ENCODE measurements at regions not wholly inside any gene's neighbourhood (a gene's known extent, or its start where the extent isn't known, plus 50 kb on each side); places are given as distances from the start of the nearest gene placed in this dataset.
"Not testable (repeated sequence)": the region's sequence is repeated elsewhere in the genome, so short reads cannot be mapped to it uniquely, and the experiment has no call there.

DNA sequence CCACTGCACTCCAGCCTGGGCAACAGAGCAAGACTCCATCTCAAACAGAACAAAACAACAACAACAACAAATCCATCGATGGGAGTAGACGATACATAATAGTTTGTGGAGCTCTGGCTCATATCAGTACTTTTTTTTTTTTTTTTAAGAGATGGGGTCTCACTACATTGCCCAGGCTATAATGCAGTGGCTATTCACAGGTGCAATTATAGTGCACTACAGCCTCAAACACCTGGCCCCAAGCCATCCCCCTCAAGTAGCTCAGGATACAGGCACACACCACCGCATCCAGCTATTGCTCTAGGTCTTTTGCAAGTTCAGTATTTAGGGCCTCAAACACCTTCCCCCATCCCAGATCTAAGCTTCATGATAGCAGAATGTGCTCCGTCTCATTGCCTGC is 110.6 kb downstream of the KATNIP start:
- H3K36me3 ChIP-seq, result peaks cover 0 to 23% (median 9%) of the 10 kb centered on the region in 4 donors
- no peaks in the 10 kb centered on the region for H3K27me3 ChIP-seq
- no peaks in the 10 kb centered on the region for H3K9me3 ChIP-seq
- H3K27ac ChIP-seq (replicated peaks in 1 of 4), result no peak overlapping the region
- no peak overlapping the region for H3K4me3 ChIP-seq
- no peaks in the 10 kb centered on the region for H3K4me1 ChIP-seq
- TF ChIP-seq POLR2AphosphoS5 (IDR thresholded peaks at IDR 0.05) (no peak), POLR2A (IDR thresholded peaks at IDR 0.05; ENCODE audit: low read depth) (no peak), EP300 (IDR thresholded peaks at IDR 0.05) (no peak)
- TF ChIP-seq, protein P1, sequence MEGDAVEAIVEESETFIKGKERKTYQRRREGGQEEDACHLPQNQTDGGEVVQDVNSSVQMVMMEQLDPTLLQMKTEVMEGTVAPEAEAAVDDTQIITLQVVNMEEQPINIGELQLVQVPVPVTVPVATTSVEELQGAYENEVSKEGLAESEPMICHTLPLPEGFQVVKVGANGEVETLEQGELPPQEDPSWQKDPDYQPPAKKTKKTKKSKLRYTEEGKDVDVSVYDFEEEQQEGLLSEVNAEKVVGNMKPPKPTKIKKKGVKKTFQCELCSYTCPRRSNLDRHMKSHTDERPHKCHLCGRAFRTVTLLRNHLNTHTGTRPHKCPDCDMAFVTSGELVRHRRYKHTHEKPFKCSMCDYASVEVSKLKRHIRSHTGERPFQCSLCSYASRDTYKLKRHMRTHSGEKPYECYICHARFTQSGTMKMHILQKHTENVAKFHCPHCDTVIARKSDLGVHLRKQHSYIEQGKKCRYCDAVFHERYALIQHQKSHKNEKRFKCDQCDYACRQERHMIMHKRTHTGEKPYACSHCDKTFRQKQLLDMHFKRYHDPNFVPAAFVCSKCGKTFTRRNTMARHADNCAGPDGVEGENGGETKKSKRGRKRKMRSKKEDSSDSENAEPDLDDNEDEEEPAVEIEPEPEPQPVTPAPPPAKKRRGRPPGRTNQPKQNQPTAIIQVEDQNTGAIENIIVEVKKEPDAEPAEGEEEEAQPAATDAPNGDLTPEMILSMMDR (IDR thresholded peaks at IDR 0.05), result no peak
- 94% methylated on average over 4 of the region's 4 CpGs for WGBS
- intact Hi-C loops (cut with DNase I), result no loop called here
- no peak for DNase-seq (ENCODE audit: extremely low spot score)

DNA sequence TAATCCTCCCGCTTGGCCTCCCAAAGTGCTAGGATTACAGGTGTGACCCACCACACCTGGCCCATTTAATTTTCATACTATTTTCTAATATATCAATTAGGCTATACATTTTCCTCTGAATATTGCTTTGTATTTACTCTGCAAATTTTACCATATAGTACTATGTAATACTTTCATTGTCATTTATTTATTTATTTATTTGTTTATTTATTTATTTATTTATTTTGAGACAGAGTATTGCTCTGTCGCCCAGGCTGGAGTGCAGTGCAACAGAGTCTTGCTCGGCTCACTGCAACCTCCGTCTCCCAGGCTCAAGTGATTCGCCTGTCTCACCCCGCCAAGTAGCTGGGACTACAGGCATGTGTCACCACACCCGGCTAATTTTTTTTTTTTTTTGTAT is 113.3 kb downstream of the KATNIP start:
- intact Hi-C loops (cut with DNase I); DNase-seq (ENCODE audit: extremely low spot score); H3K27ac ChIP-seq (replicated peaks in 1 of 4); H3K4me3 ChIP-seq; H3K9me3 ChIP-seq; H3K4me1 ChIP-seq; H3K27me3 ChIP-seq: not testable (repeated sequence)
- 99% methylated on average over 7 of the region's 7 CpGs for WGBS
- H3K36me3 ChIP-seq, result peaks cover 0 to 15% (median 6%) of the 10 kb centered on the region in 4 donors

GRCh38 chr16:27665881-27666280 is 115.9 kb downstream of the KATNIP start:
- Histone ChIP-seq H3K36me3 (peaks cover 0 to 15% (median 6%) of the 10 kb centered on the region in 4 donors), H3K4me1 (no peaks in the 10 kb centered on the region), H3K27ac (replicated peaks in 1 of 4) (no peak overlapping the region), H3K4me3 (no peak overlapping the region), H3K9me3 (no peaks in the 10 kb centered on the region), H3K27me3 (no peaks in the 10 kb centered on the region)
- TF ChIP-seq, protein P1 (IDR thresholded peaks at IDR 0.05), result no peak
- TF ChIP-seq POLR2A (IDR thresholded peaks at IDR 0.05; ENCODE audit: low read depth) (no peak), POLR2AphosphoS5 (IDR thresholded peaks at IDR 0.05) (no peak), EP300 (IDR thresholded peaks at IDR 0.05) (no peak)
- intact Hi-C loops (cut with DNase I), result no loop called here
- no peak for DNase-seq (ENCODE audit: extremely low spot score)

GRCh38 chr16:27670071-27670810 is 120.3 kb downstream of the KATNIP start:
- H3K4me3 ChIP-seq, result no peak overlapping the region
- TF ChIP-seq, protein P1 (IDR thresholded peaks at IDR 0.05), result no peak
- TF ChIP-seq POLR2A (IDR thresholded peaks at IDR 0.05; ENCODE audit: low read depth) (no peak), EP300 (IDR thresholded peaks at IDR 0.05) (no peak), POLR2AphosphoS5 (IDR thresholded peaks at IDR 0.05) (no peak)
- intact Hi-C loops (cut with DNase I), result no loop called here
- no peaks in the 10 kb centered on the region for H3K4me1 ChIP-seq
- H3K9me3 ChIP-seq, result no peaks in the 10 kb centered on the region
- H3K36me3 ChIP-seq, result peaks cover 0 to 12% (median 4%) of the 10 kb centered on the region in 4 donors
- no peak for DNase-seq (ENCODE audit: extremely low spot score)
- H3K27ac ChIP-seq (replicated peaks in 1 of 4), result no peak overlapping the region
- no peaks in the 10 kb centered on the region for H3K27me3 ChIP-seq
- 60% methylated on average over 8 of the region's 8 CpGs for WGBS

DNA sequence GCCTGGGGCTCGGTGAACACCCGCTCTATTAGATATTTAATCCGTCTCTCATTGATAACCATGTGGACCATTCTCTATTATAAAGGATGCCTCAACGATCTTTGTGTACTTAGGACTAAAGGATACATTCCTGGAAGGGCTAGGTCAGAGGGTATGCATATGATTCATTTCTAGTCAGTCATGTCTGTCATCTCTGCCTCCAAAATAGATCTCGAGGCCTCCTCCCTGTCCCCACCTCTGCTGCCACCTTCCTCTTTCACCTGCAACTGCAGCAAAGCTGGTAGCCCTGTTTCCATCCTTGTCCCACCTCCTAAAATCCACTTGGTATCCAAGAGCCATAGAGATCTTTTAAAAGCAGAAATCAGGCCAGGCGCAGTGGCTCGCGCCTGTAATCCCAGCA is 121.5 kb downstream of the KATNIP start:
- TF ChIP-seq EP300 (IDR thresholded peaks at IDR 0.05) (no peak), POLR2AphosphoS5 (IDR thresholded peaks at IDR 0.05) (no peak)
- DNase-seq (ENCODE audit: extremely low spot score), result no peak
- Histone ChIP-seq H3K4me3 (no peak overlapping the region), H3K36me3 (peaks cover 0 to 12% (median 2%) of the 10 kb centered on the region in 4 donors), H3K4me1 (no peaks in the 10 kb centered on the region), H3K9me3 (no peaks in the 10 kb centered on the region), H3K27me3 (no peaks in the 10 kb centered on the region), H3K27ac (replicated peaks in 1 of 4) (no peak overlapping the region)
- WGBS, result 93% methylated on average over 8 of the region's 8 CpGs
- intact Hi-C loops (cut with DNase I), result no loop called here

DNA sequence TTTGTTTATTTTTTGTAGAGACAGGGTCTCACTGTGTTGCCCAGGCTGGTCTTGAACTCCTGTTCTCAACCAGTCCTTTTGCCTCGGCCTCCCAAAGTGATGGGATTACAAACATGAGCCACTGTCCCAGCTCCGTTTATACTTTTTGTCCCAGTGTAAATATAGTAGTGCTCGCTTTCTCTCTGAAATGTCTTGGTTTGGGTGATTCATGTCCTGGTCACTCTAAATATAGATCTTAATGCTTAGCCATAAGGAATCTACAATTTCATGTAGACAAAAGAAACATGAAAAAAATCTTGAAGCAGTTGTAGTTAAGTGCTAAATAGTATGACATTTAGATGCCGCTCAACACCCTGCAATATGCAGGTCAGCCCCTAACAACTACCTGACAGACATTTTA is 126.9 kb downstream of the KATNIP start:
- H3K4me1 ChIP-seq, result no peaks in the 10 kb centered on the region
- peaks cover 23 to 53% (median 44%) of the 10 kb centered on the region in 4 donors for H3K36me3 ChIP-seq
- TF ChIP-seq EP300 (IDR thresholded peaks at IDR 0.05) (no peak), POLR2AphosphoS5 (IDR thresholded peaks at IDR 0.05) (no peak), POLR2A (IDR thresholded peaks at IDR 0.05; ENCODE audit: low read depth) (no peak)
- TF ChIP-seq, protein P1 (IDR thresholded peaks at IDR 0.05), result no peak
- WGBS, result 68% methylated on average over 4 of the region's 4 CpGs
- DNase-seq (ENCODE audit: extremely low spot score), result no peak
- intact Hi-C loops (cut with DNase I), result no loop called here
- no peak overlapping the region for H3K27ac ChIP-seq (replicated peaks in 1 of 4)
- no peak overlapping the region for H3K4me3 ChIP-seq
- H3K27me3 ChIP-seq, result no peaks in the 10 kb centered on the region
- H3K9me3 ChIP-seq, result no peaks in the 10 kb centered on the region

Measured in esophagus muscularis mucosa (tissue), 4 donors.